Ectodermal cell (in vitro differentiated cells): ENCODE measurements at regions not wholly inside any gene's neighbourhood (a gene's known extent, or its start where the extent isn't known, plus 50 kb on each side); places are given as distances from the start of the nearest gene placed in this dataset.
"Not testable (repeated sequence)": the region's sequence is repeated elsewhere in the genome, so short reads cannot be mapped to it uniquely, and the experiment has no call there.

Experiments used
- H3K27ac ChIP-seq: 2 replicates; pipeline ENCODE4 v1.7.0; 2013; ENCODE audit warnings: mild to moderate bottlenecking, low read depth, low read length; ENCODE audit not compliant: insufficient read depth, poor library complexity, severe bottlenecking
- H3K27me3 ChIP-seq: 2 replicates; pipeline ENCODE4 v1.7.0; 2013; ENCODE audit warnings: mild to moderate bottlenecking, low read length; ENCODE audit not compliant: insufficient read depth, control insufficient read depth, poor library complexity, severe bottlenecking
- H3K36me3 ChIP-seq: one replicate; pipeline ENCODE4 v1.7.0; 2013; ENCODE audit warnings: low read length; ENCODE audit not compliant: control insufficient read depth, insufficient read depth
- H3K4me1 ChIP-seq: one replicate; pipeline ENCODE4 v1.7.0; 2013; ENCODE audit warnings: low read length; ENCODE audit not compliant: control insufficient read depth, insufficient read depth
- H3K4me3 ChIP-seq: 2 replicates; pipeline ENCODE4 v1.7.0; 2013; ENCODE audit warnings: low read depth, low read length, control low read depth; ENCODE audit not compliant: insufficient read depth
- H3K9me3 ChIP-seq: 2 replicates; pipeline ENCODE4 v1.7.0; 2013; ENCODE audit warnings: mild to moderate bottlenecking, low read length, moderate library complexity; ENCODE audit not compliant: control insufficient read depth
- WGBS, 2 experiments: methylation state at CpG; one replicate each; pipeline ENCODE4 v1.1.7; 2013; ENCODE audit warnings: missing lambda C conversion rate in 2 of 2; 5-methylcytosine and 5-hydroxymethylcytosine counted together

DNA sequence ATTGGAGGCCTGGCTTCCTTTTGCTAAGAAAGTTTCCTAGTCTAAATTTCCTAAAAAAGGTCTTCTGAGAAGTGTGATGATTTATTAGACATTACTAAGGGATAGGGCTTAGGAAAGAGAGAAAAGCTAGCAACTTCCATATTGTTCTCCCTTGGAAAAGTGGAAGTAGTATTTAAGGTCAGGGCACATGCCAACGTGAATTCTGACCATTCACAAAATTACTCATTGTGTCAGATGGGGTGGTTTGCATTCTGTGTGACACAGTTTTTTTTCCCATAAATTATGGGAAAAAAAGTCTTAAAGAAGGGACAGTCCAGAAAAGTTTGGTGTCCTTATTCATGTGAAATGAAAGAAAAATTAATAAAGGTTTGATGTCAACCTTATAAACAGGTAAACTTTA lies 110.0 kb upstream of the ARRDC3 start:
- H3K4me1 ChIP-seq = peaks cover 4% of the 10 kb centered on the region
- H3K9me3 ChIP-seq = no peaks in the 10 kb centered on the region
- no peaks in the 10 kb centered on the region for H3K36me3 ChIP-seq
- no peak overlapping the region for H3K27ac ChIP-seq
- H3K4me3 ChIP-seq = no peak overlapping the region
- no peaks in the 10 kb centered on the region for H3K27me3 ChIP-seq
- 85 to 100% methylated on average over 1 of the region's 1 CpG for WGBS, 2 experiments

DNA sequence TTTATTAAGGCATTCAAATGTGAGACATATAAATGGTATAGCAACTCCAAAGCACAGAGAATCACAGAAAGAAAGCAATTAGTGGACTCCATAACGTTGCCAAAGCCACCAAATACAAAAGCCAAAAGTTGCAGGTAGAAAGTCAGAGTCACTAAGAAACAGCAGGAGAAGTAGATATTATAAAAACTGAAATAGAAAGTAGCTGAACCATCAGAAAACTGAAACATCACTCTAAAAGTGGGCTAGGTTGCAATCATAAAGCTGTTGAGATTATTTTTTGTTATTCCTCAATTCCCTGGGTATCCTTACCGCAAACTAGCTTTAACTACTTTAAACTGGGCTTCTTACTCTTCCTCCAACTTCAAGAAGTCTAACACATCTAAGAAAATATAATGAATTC lies 108.1 kb upstream of the ARRDC3 start:
- WGBS, 2 experiments = 78 to 96% methylated on average over 1 to 2 of the region's 2 CpGs
- Histone ChIP-seq H3K27ac (no peak overlapping the region), H3K36me3 (no peaks in the 10 kb centered on the region)

DNA sequence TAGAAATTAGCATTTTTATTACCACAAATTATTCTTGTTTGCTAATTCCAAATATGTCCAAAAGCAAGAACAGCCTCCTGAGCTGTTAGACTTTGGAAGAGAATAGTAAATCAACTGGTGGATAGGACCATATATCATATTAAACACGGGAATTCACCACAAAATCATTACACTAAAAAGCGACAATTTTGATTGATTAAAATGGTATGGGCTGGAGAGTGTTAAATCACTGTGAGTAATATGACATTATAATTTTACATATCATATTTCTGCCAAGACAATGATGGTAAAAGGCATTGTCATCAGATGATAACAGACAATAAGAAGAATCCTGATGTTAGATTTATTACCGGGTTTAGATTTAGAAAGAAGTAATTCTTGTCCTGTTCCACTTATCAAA lies 107.2 kb upstream of the ARRDC3 start:
- WGBS, 2 experiments = 100% methylated on average over 1 of the region's 3 CpGs; no CpG with 5 or more reads in 1 of the 2 experiments
- Histone ChIP-seq H3K9me3 (no peaks in the 10 kb centered on the region), H3K27ac (no peak overlapping the region), H3K36me3 (no peaks in the 10 kb centered on the region), H3K27me3 (no peaks in the 10 kb centered on the region), H3K4me3 (no peak overlapping the region), H3K4me1 (peaks cover 16% of the 10 kb centered on the region)

More for the DNA sequence above, 108.1 kb upstream of the ARRDC3 start:
- peaks cover 16% of the 10 kb centered on the region for H3K4me1 ChIP-seq
- no peak overlapping the region for H3K4me3 ChIP-seq
- no peaks in the 10 kb centered on the region for H3K27me3 ChIP-seq
- H3K9me3 ChIP-seq = no peaks in the 10 kb centered on the region

DNA sequence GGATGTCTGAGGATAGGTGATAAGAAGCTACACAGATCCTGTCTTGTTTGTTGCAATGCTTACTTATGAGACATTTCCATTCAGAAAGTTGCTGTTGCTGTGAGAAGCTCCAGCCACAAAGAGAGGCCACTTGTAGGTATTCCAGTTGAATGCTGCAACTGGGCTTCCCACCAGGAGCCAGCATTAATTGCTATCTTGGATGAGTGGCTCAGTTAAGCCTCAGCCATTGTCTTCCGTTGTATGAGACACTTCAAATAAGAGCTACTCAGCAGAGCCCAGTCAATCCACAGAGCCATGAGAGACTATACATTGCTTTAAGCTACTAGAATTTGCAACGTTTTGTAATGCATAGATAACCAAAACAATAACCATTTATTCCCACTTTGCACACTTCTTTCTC lies 104.3 kb upstream of the ARRDC3 start:
- peaks cover 16% of the 10 kb centered on the region for H3K4me1 ChIP-seq
- no peaks in the 10 kb centered on the region for H3K36me3 ChIP-seq
- WGBS, 2 experiments = 18 to 31% methylated on average over 2 of the region's 2 CpGs
- no peak overlapping the region for H3K27ac ChIP-seq
- H3K4me3 ChIP-seq = no peak overlapping the region
- no peaks in the 10 kb centered on the region for H3K27me3 ChIP-seq
- H3K9me3 ChIP-seq = no peaks in the 10 kb centered on the region

DNA sequence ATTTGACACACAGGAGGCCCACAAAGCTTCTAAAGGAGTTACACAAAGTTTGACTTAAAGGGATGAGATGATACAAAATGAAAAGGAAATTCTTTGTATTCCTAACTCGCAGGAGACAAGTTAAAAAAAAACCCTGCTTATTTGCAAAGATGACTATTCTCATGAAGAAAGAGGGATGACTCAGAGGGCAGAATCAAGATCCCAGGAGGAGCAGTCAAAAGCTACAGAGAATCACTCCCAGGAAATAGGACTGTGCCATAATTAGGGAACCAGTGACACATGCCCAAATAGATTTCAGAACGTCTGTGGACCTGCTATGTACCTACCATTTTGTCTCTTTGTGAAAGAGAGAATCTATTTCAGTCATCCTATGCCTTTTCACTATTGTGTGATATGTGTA lies 103.5 kb upstream of the ARRDC3 start:
- Histone ChIP-seq H3K27me3 (no peaks in the 10 kb centered on the region), H3K27ac (no peak overlapping the region), H3K4me1 (peaks cover 16% of the 10 kb centered on the region), H3K36me3 (no peaks in the 10 kb centered on the region), H3K4me3 (no peak overlapping the region), H3K9me3 (no peaks in the 10 kb centered on the region)
- WGBS, 2 experiments = 73 to 88% methylated on average over 2 of the region's 2 CpGs

DNA sequence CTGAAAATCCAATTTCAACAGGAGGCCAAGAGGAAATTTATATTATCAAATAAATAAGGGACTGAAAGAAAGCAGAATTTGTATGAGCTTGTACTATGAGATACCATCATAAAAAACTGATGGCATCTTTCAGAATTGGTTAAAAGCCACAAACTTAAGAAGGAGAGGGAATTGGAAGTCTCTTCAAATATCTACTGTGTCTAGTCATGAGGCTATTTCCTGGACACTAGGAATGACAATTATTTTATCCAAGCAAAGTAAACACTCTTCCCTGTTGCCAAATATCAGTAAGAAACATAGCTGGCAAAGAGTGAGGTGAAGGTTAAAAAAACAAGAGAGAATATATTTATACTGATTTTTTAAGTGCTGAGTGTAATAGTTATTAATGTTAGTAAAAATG lies 101.5 kb upstream of the ARRDC3 start:
- H3K36me3 ChIP-seq = no peaks in the 10 kb centered on the region
- no peaks in the 10 kb centered on the region for H3K27me3 ChIP-seq
- H3K9me3 ChIP-seq = no peaks in the 10 kb centered on the region
- H3K4me1 ChIP-seq = peaks cover 16% of the 10 kb centered on the region
- H3K4me3 ChIP-seq = no peak overlapping the region
- no peak overlapping the region for H3K27ac ChIP-seq

DNA sequence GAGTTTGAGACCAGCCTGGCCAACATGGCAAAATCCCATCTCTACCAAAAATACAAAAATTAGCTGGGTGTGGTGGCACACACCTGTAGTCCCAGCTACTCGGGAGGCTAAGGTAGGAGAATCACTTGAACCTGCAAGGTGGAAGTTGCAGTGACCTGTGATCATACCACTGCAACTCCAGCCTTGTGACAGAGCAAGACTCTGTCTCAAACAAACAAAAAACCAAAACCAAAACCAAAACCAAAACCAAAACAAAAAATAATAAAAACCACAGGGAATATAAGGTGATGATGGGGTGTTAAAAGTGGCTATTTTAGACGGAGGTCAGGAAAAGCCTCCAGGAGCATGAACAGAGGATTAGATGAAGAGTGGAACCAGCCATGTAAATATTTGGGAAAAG lies 96.3 kb upstream of the ARRDC3 start:
- not testable (repeated sequence) for H3K9me3 ChIP-seq, H3K27ac ChIP-seq, H3K4me3 ChIP-seq, H3K27me3 ChIP-seq, H3K4me1 ChIP-seq, H3K36me3 ChIP-seq
- 92 to 93% methylated on average over 2 of the region's 2 CpGs for WGBS, 2 experiments

DNA sequence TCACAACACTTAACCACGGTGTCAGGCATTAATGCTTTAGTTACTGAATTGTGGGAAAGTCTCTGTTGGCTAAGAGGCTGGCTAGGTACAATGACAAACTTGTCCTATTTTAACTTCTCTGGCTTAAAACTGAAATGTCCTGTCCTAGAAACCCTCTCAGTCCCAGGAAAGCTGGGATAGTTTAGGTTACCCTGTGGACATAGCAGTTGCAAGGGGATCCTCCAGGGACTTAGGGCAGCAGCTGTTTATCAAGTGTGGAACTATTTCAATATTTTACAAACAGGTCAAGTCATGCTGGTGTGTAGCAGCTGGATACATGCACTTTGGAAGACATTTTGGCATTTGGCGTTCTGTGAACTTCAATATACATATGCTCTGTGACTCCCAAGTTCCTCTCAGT lies 95.0 kb upstream of the ARRDC3 start:
- Histone ChIP-seq H3K36me3 (no peaks in the 10 kb centered on the region), H3K4me1 (no peaks in the 10 kb centered on the region), H3K9me3 (no peaks in the 10 kb centered on the region), H3K4me3 (no peak overlapping the region), H3K27ac (no peak overlapping the region), H3K27me3 (no peaks in the 10 kb centered on the region)
- WGBS, 2 experiments = 94 to 96% methylated on average over 2 of the region's 2 CpGs

DNA sequence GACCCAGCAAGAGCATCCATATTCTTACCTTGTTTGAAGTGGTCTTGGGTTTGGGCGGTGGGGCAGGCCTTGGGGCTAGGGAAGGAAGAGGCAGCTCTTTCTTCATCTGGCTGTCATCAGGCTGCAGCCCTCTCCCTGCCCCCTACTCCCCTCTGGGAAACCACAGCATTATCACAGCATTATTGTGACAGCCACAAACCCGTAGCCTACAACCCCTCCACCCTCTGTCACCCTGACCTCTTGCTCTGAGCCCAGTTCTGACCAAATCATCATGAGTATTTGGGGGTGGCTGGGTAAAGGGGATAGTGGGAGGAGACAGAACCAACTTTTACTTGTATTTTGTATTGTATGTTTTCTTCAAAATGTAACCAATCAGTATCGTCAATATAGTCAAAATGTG lies 94.3 kb upstream of the ARRDC3 start:
- Histone ChIP-seq H3K4me3 (no peak overlapping the region), H3K4me1 (no peaks in the 10 kb centered on the region), H3K27me3 (no peaks in the 10 kb centered on the region), H3K36me3 (no peaks in the 10 kb centered on the region), H3K9me3 (no peaks in the 10 kb centered on the region), H3K27ac (no peak overlapping the region)
- 96% methylated on average over 3 of the region's 3 CpGs for WGBS, 2 experiments

DNA sequence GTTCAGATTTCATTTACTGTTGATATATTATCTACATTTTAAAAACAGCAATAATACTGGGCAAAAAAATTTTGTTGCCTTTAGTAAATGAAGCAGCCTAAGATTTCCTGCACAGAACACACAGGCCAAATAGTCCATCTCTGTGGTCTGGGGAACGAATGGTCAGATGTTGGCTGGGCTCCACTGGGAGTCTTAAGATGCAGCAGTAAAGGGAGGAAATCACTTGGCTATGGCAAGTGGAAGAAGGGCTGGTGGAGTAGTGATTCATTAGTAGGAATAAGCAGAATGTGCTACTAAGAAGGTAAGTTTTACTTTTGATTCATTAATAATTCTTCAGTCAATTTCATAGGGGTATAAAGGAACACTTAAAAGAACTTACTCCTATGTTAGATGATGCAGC lies 91.1 kb upstream of the ARRDC3 start:
- no peaks in the 10 kb centered on the region for H3K4me1 ChIP-seq
- H3K4me3 ChIP-seq = no peak overlapping the region
- no peak overlapping the region for H3K27ac ChIP-seq
- no peaks in the 10 kb centered on the region for H3K9me3 ChIP-seq
- no peaks in the 10 kb centered on the region for H3K36me3 ChIP-seq
- no peaks in the 10 kb centered on the region for H3K27me3 ChIP-seq
- 73 to 85% methylated on average over 1 of the region's 1 CpG for WGBS, 2 experiments

DNA sequence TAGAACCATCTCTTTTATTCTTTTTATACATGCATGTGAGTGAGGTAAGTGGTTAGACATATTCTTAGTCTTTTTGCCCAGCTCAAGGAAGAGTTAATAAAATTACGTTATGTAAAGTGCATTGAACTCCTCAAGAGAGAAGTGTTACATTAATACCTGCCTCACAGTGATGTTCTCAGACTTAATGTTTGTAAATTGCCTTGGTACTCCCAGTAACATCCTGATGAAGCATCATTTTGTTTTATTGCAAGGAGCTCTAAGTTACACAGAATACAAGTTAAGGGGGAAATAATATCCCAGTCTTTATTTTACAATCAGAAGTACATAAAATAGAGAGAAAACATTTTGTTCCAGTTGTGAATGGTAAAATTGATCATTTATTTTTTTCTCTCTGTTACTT lies 89.5 kb upstream of the ARRDC3 start:
- no peaks in the 10 kb centered on the region for H3K36me3 ChIP-seq
- H3K9me3 ChIP-seq = no peaks in the 10 kb centered on the region
- no peak overlapping the region for H3K4me3 ChIP-seq
- 83 to 96% methylated on average over 1 of the region's 1 CpG for WGBS, 2 experiments
- no peaks in the 10 kb centered on the region for H3K27me3 ChIP-seq
- no peak overlapping the region for H3K27ac ChIP-seq
- no peaks in the 10 kb centered on the region for H3K4me1 ChIP-seq
